ENCODE measurements at regions not wholly inside any gene's neighbourhood (a gene's known extent, or its start where the extent isn't known, plus 50 kb on each side); places are given as distances from the start of the nearest gene placed in this dataset.

- no peak for DNase-seq (ENCODE audit: low spot score)
- in situ Hi-C loops (cut with MboI; ENCODE audit: low pct_unique_long_range_greater_than_20kb, low sequenced_read_pairs, unreplicated experiment): no loop called here
- TF ChIP-seq CTCF (IDR thresholded peaks at IDR 0.05; ENCODE audit: extremely low read depth, insufficient read depth, missing control alignments): no peak
Measured at GRCh38 chr16:72277749-72278148, 105.8 kb upstream of the PMFBP1 start.

GRCh38 chr16:72271699-72272240 is 99.8 kb upstream of the PMFBP1 start:
- no peak for TF ChIP-seq CTCF (IDR thresholded peaks at IDR 0.05; ENCODE audit: extremely low read depth, insufficient read depth, missing control alignments)
- in situ Hi-C loops (cut with MboI; ENCODE audit: low pct_unique_long_range_greater_than_20kb, low sequenced_read_pairs, unreplicated experiment): no loop called here
- no peak for DNase-seq (ENCODE audit: low spot score)

- in situ Hi-C loops (cut with MboI; ENCODE audit: low pct_unique_long_range_greater_than_20kb, low sequenced_read_pairs, unreplicated experiment): no loop called here
- DNase-seq (ENCODE audit: low spot score): no peak
- TF ChIP-seq CTCF (IDR thresholded peaks at IDR 0.05; ENCODE audit: extremely low read depth, insufficient read depth, missing control alignments): no peak
Measured at GRCh38 chr16:72270531-72270930, 98.6 kb upstream of the PMFBP1 start.

- in situ Hi-C loops (cut with MboI; ENCODE audit: low pct_unique_long_range_greater_than_20kb, low sequenced_read_pairs, unreplicated experiment): no loop called here
- DNase-seq (ENCODE audit: low spot score): no peak
- TF ChIP-seq CTCF (IDR thresholded peaks at IDR 0.05; ENCODE audit: extremely low read depth, insufficient read depth, missing control alignments): no peak
Measured at GRCh38 chr16:72266836-72267235, 94.9 kb upstream of the PMFBP1 start.

GRCh38 chr16:72264771-72265170 is 92.8 kb upstream of the PMFBP1 start:
- DNase-seq (ENCODE audit: low spot score): no peak
- in situ Hi-C loops (cut with MboI; ENCODE audit: low pct_unique_long_range_greater_than_20kb, low sequenced_read_pairs, unreplicated experiment): no loop called here
- no peak for TF ChIP-seq CTCF (IDR thresholded peaks at IDR 0.05; ENCODE audit: extremely low read depth, insufficient read depth, missing control alignments)

- TF ChIP-seq CTCF (IDR thresholded peaks at IDR 0.05; ENCODE audit: extremely low read depth, insufficient read depth, missing control alignments): no peak
- in situ Hi-C loops (cut with MboI; ENCODE audit: low pct_unique_long_range_greater_than_20kb, low sequenced_read_pairs, unreplicated experiment): no loop called here
- DNase-seq (ENCODE audit: low spot score): no peak
Measured at GRCh38 chr16:72262711-72263110, 90.8 kb upstream of the PMFBP1 start.

- DNase-seq (ENCODE audit: low spot score): no peak
- in situ Hi-C loops (cut with MboI; ENCODE audit: low pct_unique_long_range_greater_than_20kb, low sequenced_read_pairs, unreplicated experiment): no loop called here
- TF ChIP-seq CTCF (IDR thresholded peaks at IDR 0.05; ENCODE audit: extremely low read depth, insufficient read depth, missing control alignments): no peak
Measured at GRCh38 chr16:72261127-72261526, 89.2 kb upstream of the PMFBP1 start.

Measured in GM13977 (cell line).